ENCODE measurements at regions not wholly inside any gene's neighbourhood (a gene's known extent, or its start where the extent isn't known, plus 50 kb on each side); places are given as distances from the start of the nearest gene placed in this dataset.

- TF ChIP-seq CTCF (IDR thresholded peaks at IDR 0.05) (no peak), POLR2A (IDR thresholded peaks at IDR 0.05) (no peak)
Measured at GRCh38 chr9:90964101-90965020, 162.7 kb downstream of the SYK start.
